OCI-LY7 (cell line): ENCODE measurements at regions not wholly inside any gene's neighbourhood (a gene's known extent, or its start where the extent isn't known, plus 50 kb on each side); places are given as distances from the start of the nearest gene placed in this dataset.

ENCODE experiments used
- BruUV-seq: library from RNA; stranded (reverse); fragments of 400-500 nt; replicated peaks from 2 replicates; lab custom pipeline; 2021; lab: Mats Ljungman, UMichigan
- CTCF ChIA-PET: fragments of 300-600 bp; sonication (Branson Sonifier 250); formaldehyde crosslinking; loops from one replicate; lab custom pipeline; 2022; ENCODE audit warnings: antibody characterized with exemption; ENCODE audit not compliant: unreplicated experiment; lab: Charles Lee
- POLR2A ChIA-PET: fragments of 300-600 bp; sonication (Branson Sonifier 250); formaldehyde crosslinking; loops from one replicate; lab custom pipeline; 2022; ENCODE audit warnings: antibody characterized with exemption; lab: Charles Lee
- DNase-seq: peaks from one replicate; pipeline ENCODE4 v3.0.0-alpha.2; 2015; ENCODE audit warnings: low spot score
- H2AFZ ChIP-seq: fragments of 200-600 bp; sonication (generic), shearing (Covaris generic); 2 replicates; pipeline ENCODE4 v1.6.1; 2014; ENCODE audit warnings: mild to moderate bottlenecking, antibody characterized with exemption, low read length, moderate library complexity
- H3K27ac ChIP-seq: fragments of 200-600 bp; sonication (generic); 2 replicates; pipeline ENCODE4 v1.5.1; 2014; ENCODE audit warnings: mixed run types, low read depth, mild to moderate bottlenecking, moderate library complexity, low read length, inconsistent platforms; ENCODE audit not compliant: poor library complexity, severe bottlenecking
- H3K36me3 ChIP-seq: fragments of 200-600 bp; sonication (generic); 2 replicates; pipeline ENCODE4 v1.6.1; 2014; ENCODE audit warnings: mild to moderate bottlenecking, antibody characterized with exemption, low read length, moderate library complexity, mixed read lengths; ENCODE audit not compliant: insufficient read depth
- H3K4me1 ChIP-seq: fragments of 200-600 bp; sonication (generic); 2 replicates; pipeline ENCODE4 v1.5.1; 2014; ENCODE audit warnings: mild to moderate bottlenecking, low read length; ENCODE audit not compliant: insufficient read depth, poor library complexity, severe bottlenecking
- H3K4me2 ChIP-seq: fragments of 200-600 bp; sonication (generic); 2 replicates; pipeline ENCODE4 v1.6.1; 2014; ENCODE audit warnings: mild to moderate bottlenecking, low read length
- H3K4me3 ChIP-seq: fragments of 200-600 bp; sonication (generic); 2 replicates; pipeline ENCODE4 v1.5.1; 2014; ENCODE audit warnings: mild to moderate bottlenecking, low read depth, low read length; ENCODE audit not compliant: poor library complexity, severe bottlenecking
- H3K79me2 ChIP-seq: fragments of 200-600 bp; sonication (generic); 2 replicates; pipeline ENCODE4 v1.6.1; 2016; ENCODE audit warnings: low read depth, mild to moderate bottlenecking, low read length, moderate library complexity, mixed read lengths; ENCODE audit not compliant: insufficient read depth
- H3K9me2 ChIP-seq: fragments of 200-600 bp; sonication (generic); 2 replicates; pipeline ENCODE4 v1.6.1; 2016; ENCODE audit warnings: mild to moderate bottlenecking, low read length, mixed read lengths; ENCODE audit not compliant: insufficient read depth
- H3K9me3 ChIP-seq: fragments of 200-600 bp; sonication (generic); 2 replicates; pipeline ENCODE4 v1.6.1; 2014; ENCODE audit warnings: mild to moderate bottlenecking, mixed run types, low read length, mixed read lengths
- H4K20me1 ChIP-seq: fragments of 200-600 bp; sonication (generic); 2 replicates; pipeline ENCODE4 v1.6.1; 2014; ENCODE audit warnings: mild to moderate bottlenecking, antibody characterized with exemption, low read length, moderate library complexity, mixed read lengths; ENCODE audit not compliant: insufficient read depth
- CTCF ChIP-seq: fragments of 200-600 bp; sonication (generic); conservative IDR thresholded peaks from 2 replicates; pipeline ENCODE4 v1.5.1; 2014; ENCODE audit warnings: mild to moderate bottlenecking, antibody characterized with exemption, low read length, moderate library complexity, mixed read lengths
- EZH2phosphoT487 ChIP-seq: fragments of 200-600 bp; sonication (generic); IDR thresholded peaks from 2 replicates; pipeline ENCODE4 v1.6.1; 2018; ENCODE audit warnings: low read depth, borderline replicate concordance, mild to moderate bottlenecking, mixed run types, antibody characterized with exemption, low read length, moderate library complexity, mixed read lengths
- intact Hi-C: fragments of 100-400 bp; cut with micrococcal nuclease; formaldehyde crosslinking; loops from one replicate; pipeline ENCODE4 v1.10.0; 2022; ENCODE audit not compliant: unreplicated experiment

- Histone ChIP-seq H3K27ac (no peak overlapping the region), H2AFZ (no peak overlapping the region), H3K9me2 (no peaks in the 10 kb centered on the region), H4K20me1 (no peaks in the 10 kb centered on the region), H3K4me3 (no peak overlapping the region), H3K79me2 (no peaks in the 10 kb centered on the region), H3K4me2 (no peak overlapping the region), H3K9me3 (no peaks in the 10 kb centered on the region), H3K36me3 (no peaks in the 10 kb centered on the region), H3K4me1 (no peaks in the 10 kb centered on the region)
- intact Hi-C loops: no loop called here
- DNase-seq: no peak
- BruUV-seq: no TSS peak
- ChIA-PET POLR2A (no interaction called here), CTCF (no interaction called here)
- TF ChIP-seq EZH2phosphoT487 (no peak), CTCF (no peak)
These were observed 238.4 kb downstream of the IRS2 start for GRCh38 chr13:109547942-109548341.

GRCh38 chr13:109545931-109546330 is 240.5 kb downstream of the IRS2 start:
- Histone ChIP-seq H3K27ac (no peak overlapping the region), H4K20me1 (no peaks in the 10 kb centered on the region), H3K4me2 (no peak overlapping the region), H3K36me3 (no peaks in the 10 kb centered on the region), H3K9me2 (no peaks in the 10 kb centered on the region), H3K79me2 (no peaks in the 10 kb centered on the region), H3K4me3 (no peak overlapping the region), H3K4me1 (no peaks in the 10 kb centered on the region), H2AFZ (no peak overlapping the region), H3K9me3 (no peaks in the 10 kb centered on the region)
- DNase-seq: no peak
- POLR2A ChIA-PET: no interaction called here
- TF ChIP-seq EZH2phosphoT487 (no peak), CTCF (no peak)
- no TSS peak for BruUV-seq
- CTCF ChIA-PET: no interaction called here
- intact Hi-C loops: no loop called here

- no TSS peak for BruUV-seq
- Histone ChIP-seq H3K27ac (no peak overlapping the region), H3K4me1 (no peaks in the 10 kb centered on the region), H3K36me3 (no peaks in the 10 kb centered on the region), H3K4me2 (no peak overlapping the region), H2AFZ (no peak overlapping the region), H4K20me1 (no peaks in the 10 kb centered on the region), H3K9me2 (no peaks in the 10 kb centered on the region), H3K4me3 (no peak overlapping the region), H3K79me2 (no peaks in the 10 kb centered on the region), H3K9me3 (no peaks in the 10 kb centered on the region)
- intact Hi-C loops: no loop called here
- TF ChIP-seq EZH2phosphoT487 (no peak), CTCF (no peak)
- DNase-seq: no peak
- CTCF ChIA-PET: no interaction called here
- POLR2A ChIA-PET: interaction anchor here (0.6 kb wide), 1 partner anchor 519 kb away, joined by 6 read pairs; no protein-coding TSS in a partner anchor
These were observed 245.3 kb downstream of the IRS2 start for GRCh38 chr13:109541081-109541480.
